Natural killer cell (primary cell): ENCODE measurements at regions not wholly inside any gene's neighbourhood (a gene's known extent, or its start where the extent isn't known, plus 50 kb on each side); places are given as distances from the start of the nearest gene placed in this dataset.

Source experiments
- ATAC-seq, 3 donors: fragments of 150-1000 bp in 2 of 3; fragments of 200-7000 bp in 1 of 3; cut with Tn5 transposase; 1 replicate in 1 of 3; 2 replicates in 2 of 3; pipeline ENCODE4 v1.10.0; 2021; ENCODE audit warnings: mild to moderate bottlenecking in 2 of 3, moderate library complexity in 2 of 3
- DNase-seq, 2 donors: peaks; one replicate each; pipeline versions ENCODE4 v3.0.0 to v3.0.0-alpha.2; 2013 to 2021; ENCODE audit warnings: mixed read lengths in 1 of 2
- H3K27ac ChIP-seq: one replicate; pipeline ENCODE4 v1.5.1; 2013; ENCODE audit warnings: mild to moderate bottlenecking, low read length
- H3K27me3 ChIP-seq: one replicate; pipeline ENCODE4 v1.6.1; 2013; ENCODE audit warnings: low read length; ENCODE audit not compliant: control insufficient read depth, insufficient read depth
- H3K36me3 ChIP-seq: one replicate; pipeline ENCODE4 v1.6.1; 2013; ENCODE audit warnings: low read length; ENCODE audit not compliant: control insufficient read depth, insufficient read depth
- H3K4me1 ChIP-seq: one replicate; pipeline ENCODE4 v1.6.1; 2013; ENCODE audit warnings: low read length; ENCODE audit not compliant: control insufficient read depth, insufficient read depth
- H3K4me3 ChIP-seq: one replicate; pipeline ENCODE4 v1.5.1; 2013; ENCODE audit warnings: low read length
- H3K9me3 ChIP-seq: one replicate; pipeline ENCODE4 v1.6.1; 2013; ENCODE audit warnings: low read length; ENCODE audit not compliant: control insufficient read depth, insufficient read depth
- H3K27ac Mint-ChIP-seq, 2 donors: one replicate each; pipeline ENCODE4 v1.8.0; 2022; ENCODE audit warnings: mild to moderate bottlenecking in 2 of 2, mixed read lengths in 2 of 2, moderate library complexity in 1 of 2
- H3K27me3 Mint-ChIP-seq, 2 donors: one replicate each; pipeline ENCODE4 v1.8.0; 2022; ENCODE audit warnings: low read depth in 2 of 2, mixed read lengths in 2 of 2
- H3K36me3 Mint-ChIP-seq: one replicate; pipeline ENCODE4 v1.8.0; 2022; ENCODE audit warnings: mixed read lengths
- H3K4me1 Mint-ChIP-seq, 2 donors: one replicate each; pipeline ENCODE4 v1.8.0; 2022; ENCODE audit warnings: mixed read lengths in 2 of 2
- H3K4me3 Mint-ChIP-seq: one replicate; pipeline ENCODE4 v1.8.0; 2022; ENCODE audit warnings: mild to moderate bottlenecking, moderate library complexity, mixed read lengths
- H3K9me3 Mint-ChIP-seq, 2 donors: one replicate each; pipeline ENCODE4 v1.8.0; 2022; ENCODE audit warnings: mixed read lengths in 2 of 2
- CTCF ChIP-seq: fragments of 200-600 bp; IDR thresholded peaks from one replicate; pipeline ENCODE4 v1.8.0; 2022; ENCODE audit warnings: antibody characterized with exemption
- WGBS: methylation state at CpG from one replicate; pipeline ENCODE4 v1.1.7; 2013; ENCODE audit warnings: missing lambda C conversion rate; ENCODE audit not compliant: insufficient coverage; 5-methylcytosine and 5-hydroxymethylcytosine counted together
- intact Hi-C: fragments of 100-400 bp; cut with micrococcal nuclease; formaldehyde crosslinking; loops from one replicate; pipeline ENCODE4 v1.14.2; 2022

GRCh38 chr10:85400981-85401695, 965.5 kb downstream of the GRID1 start:
- H3K9me3 Mint-ChIP-seq = peaks cover 3 to 15% of the 10 kb centered on the region in 2 donors
- H3K4me1 ChIP-seq = no peaks in the 10 kb centered on the region
- WGBS = 0% methylated on average over 1 of the region's 1 CpG
- intact Hi-C loops = no loop called here
- TF ChIP-seq CTCF = no peak
- no peak for ATAC-seq
- H3K36me3 ChIP-seq = no peaks in the 10 kb centered on the region
- no peaks in the 10 kb centered on the region for H3K27me3 ChIP-seq
- no peaks in the 10 kb centered on the region for H3K36me3 Mint-ChIP-seq
- H3K9me3 ChIP-seq = no peaks in the 10 kb centered on the region
- H3K4me1 Mint-ChIP-seq = no peaks in the 10 kb centered on the region
- no peak overlapping the region for H3K27ac Mint-ChIP-seq
- H3K27me3 Mint-ChIP-seq = no peaks in the 10 kb centered on the region
- DNase-seq = no peak
- no peak overlapping the region for H3K27ac ChIP-seq
- H3K4me3 Mint-ChIP-seq = no peak overlapping the region
- no peak overlapping the region for H3K4me3 ChIP-seq

- H3K4me3 ChIP-seq = no peak overlapping the region
- peaks cover 3 to 12% of the 10 kb centered on the region in 2 donors for H3K9me3 Mint-ChIP-seq
- 96% methylated on average over 1 of the region's 1 CpG for WGBS
- intact Hi-C loops = no loop called here
- H3K27ac Mint-ChIP-seq = no peak overlapping the region
- no peaks in the 10 kb centered on the region for H3K27me3 ChIP-seq
- H3K4me3 Mint-ChIP-seq = no peak overlapping the region
- DNase-seq (no peak), ATAC-seq (no peak)
- H3K9me3 ChIP-seq = no peaks in the 10 kb centered on the region
- H3K4me1 ChIP-seq = no peaks in the 10 kb centered on the region
- no peaks in the 10 kb centered on the region for H3K36me3 ChIP-seq
- H3K4me1 Mint-ChIP-seq = no peaks in the 10 kb centered on the region
- TF ChIP-seq CTCF = no peak
- no peak overlapping the region for H3K27ac ChIP-seq
- no peaks in the 10 kb centered on the region for H3K36me3 Mint-ChIP-seq
- no peaks in the 10 kb centered on the region for H3K27me3 Mint-ChIP-seq
Observed at GRCh38 chr10:85402541-85402940, 964.1 kb downstream of the GRID1 start.

GRCh38 chr10:85407088-85407487, 959.5 kb downstream of the GRID1 start:
- no peak for DNase-seq

More at GRCh38 chr10:85407088-85407487, 959.5 kb downstream of the GRID1 start:
- no peak for ATAC-seq
- intact Hi-C loops = no loop called here
- Histone ChIP-seq H3K4me1 (no peaks in the 10 kb centered on the region), H3K9me3 (no peaks in the 10 kb centered on the region), H3K4me3 (no peak overlapping the region), H3K27ac (no peak overlapping the region), H3K36me3 (no peaks in the 10 kb centered on the region), H3K27me3 (no peaks in the 10 kb centered on the region)
- no peak overlapping the region for H3K4me3 Mint-ChIP-seq
- no peak for TF ChIP-seq CTCF
- no peaks in the 10 kb centered on the region for H3K4me1 Mint-ChIP-seq
- H3K36me3 Mint-ChIP-seq = no peaks in the 10 kb centered on the region
- H3K27ac Mint-ChIP-seq = no peak overlapping the region
- H3K27me3 Mint-ChIP-seq = no peaks in the 10 kb centered on the region
- 67% methylated on average over 3 of the region's 3 CpGs for WGBS
- peaks cover 10 to 16% of the 10 kb centered on the region in 2 donors for H3K9me3 Mint-ChIP-seq
